HUES6 (cell line): ENCODE measurements at regions not wholly inside any gene's neighbourhood (a gene's known extent, or its start where the extent isn't known, plus 50 kb on each side); places are given as distances from the start of the nearest gene placed in this dataset.

Experiments used
- H3K27ac ChIP-seq: 2 replicates; pipeline ENCODE4 v1.7.0; 2013; ENCODE audit warnings: low read depth, mild to moderate bottlenecking, low read length, inconsistent platforms
- H3K27me3 ChIP-seq: 2 replicates; pipeline ENCODE4 v1.6.1; 2013; ENCODE audit warnings: low read length; ENCODE audit not compliant: control insufficient read depth, insufficient read depth
- H3K36me3 ChIP-seq: 2 replicates; pipeline ENCODE4 v1.6.1; 2013; ENCODE audit warnings: low read length; ENCODE audit not compliant: control insufficient read depth, insufficient read depth
- H3K4me1 ChIP-seq: 2 replicates; pipeline ENCODE4 v1.6.1; 2013; ENCODE audit warnings: low read length; ENCODE audit not compliant: control insufficient read depth, insufficient read depth
- H3K4me3 ChIP-seq: 2 replicates; pipeline ENCODE4 v1.5.1; 2013; ENCODE audit warnings: low read depth, low read length
- H3K9ac ChIP-seq: one replicate; pipeline ENCODE4 v1.6.1; 2013; ENCODE audit warnings: mild to moderate bottlenecking, low read length
- H3K9me3 ChIP-seq: 2 replicates; pipeline ENCODE4 v1.6.1; 2013; ENCODE audit warnings: low read depth, low read length; ENCODE audit not compliant: control insufficient read depth, insufficient read depth

- Histone ChIP-seq H3K27me3 (no peaks in the 10 kb centered on the region), H3K4me1 (no peaks in the 10 kb centered on the region), H3K27ac (no peak overlapping the region), H3K36me3 (no peaks in the 10 kb centered on the region), H3K4me3 (no peak overlapping the region), H3K9me3 (no peaks in the 10 kb centered on the region), H3K9ac (no peak overlapping the region)
These were observed 80.6 kb downstream of the CCDC185 start for GRCh38 chr1:223473601-223474344.

DNA sequence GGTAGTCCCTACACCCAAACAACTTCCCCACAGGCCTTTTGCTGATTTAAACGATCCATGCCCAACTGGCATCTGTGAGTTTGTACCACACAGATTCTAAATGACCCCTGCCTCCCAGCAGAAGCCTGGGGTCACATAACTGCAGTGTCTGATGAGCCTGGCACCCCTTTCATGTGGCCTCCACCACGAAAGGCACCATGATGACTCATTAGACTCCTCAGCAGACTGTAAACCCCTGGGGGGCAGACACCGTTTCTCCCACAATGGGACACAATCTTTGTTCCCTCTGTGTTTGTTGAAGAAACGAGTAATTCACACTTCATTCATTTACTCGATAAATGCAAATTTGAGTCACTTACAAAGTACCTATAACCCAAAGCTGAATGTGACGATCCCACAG, 81.6 kb downstream of the CCDC185 start:
- Histone ChIP-seq H3K36me3 (no peaks in the 10 kb centered on the region), H3K4me1 (peaks cover 7% of the 10 kb centered on the region), H3K27me3 (peaks cover 7% of the 10 kb centered on the region), H3K9ac (no peak overlapping the region), H3K9me3 (no peaks in the 10 kb centered on the region), H3K4me3 (no peak overlapping the region), H3K27ac (no peak overlapping the region)

DNA sequence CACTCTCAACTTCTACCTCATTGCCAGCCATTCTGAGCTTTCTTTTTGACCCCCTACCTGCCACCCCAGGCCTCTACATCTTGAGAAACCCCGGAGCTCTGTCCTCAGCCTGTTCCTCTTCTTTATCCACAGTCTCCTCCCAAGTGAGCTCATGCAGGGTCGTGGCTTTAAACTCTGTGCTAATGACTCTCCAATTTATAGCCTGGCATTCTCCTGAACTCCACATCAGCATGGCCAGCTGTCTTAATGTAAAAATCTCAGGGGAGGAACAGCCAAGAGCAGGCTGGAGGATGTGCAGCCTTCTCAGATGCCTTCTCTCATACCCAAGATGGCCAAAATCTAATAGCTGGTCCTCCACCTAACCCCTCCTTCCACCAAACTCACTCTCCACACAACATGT, 84.2 kb downstream of the CCDC185 start:
- peaks cover 17% of the 10 kb centered on the region for H3K27me3 ChIP-seq

GRCh38 chr1:223478606-223479005, 85.4 kb downstream of the CCDC185 start:
- Histone ChIP-seq H3K27ac (no peak overlapping the region), H3K4me3 (no peak overlapping the region), H3K9ac (no peak overlapping the region), H3K36me3 (no peaks in the 10 kb centered on the region), H3K9me3 (no peaks in the 10 kb centered on the region), H3K4me1 (peaks cover 11% of the 10 kb centered on the region), H3K27me3 (peaks cover 17% of the 10 kb centered on the region)

More for the DNA sequence above, 84.2 kb downstream of the CCDC185 start:
- H3K36me3 ChIP-seq = no peaks in the 10 kb centered on the region
- H3K4me1 ChIP-seq = peaks cover 11% of the 10 kb centered on the region
- no peak overlapping the region for H3K9ac ChIP-seq
- no peak overlapping the region for H3K27ac ChIP-seq
- no peaks in the 10 kb centered on the region for H3K9me3 ChIP-seq
- no peak overlapping the region for H3K4me3 ChIP-seq

GRCh38 chr1:223479261-223479660, 86.0 kb downstream of the CCDC185 start:
- Histone ChIP-seq H3K4me3 (peak overlapping the region; percentile 20; the same call in 1 of the 2 replicates), H3K27ac (no peak overlapping the region), H3K4me1 (peaks cover 11% of the 10 kb centered on the region), H3K9me3 (no peaks in the 10 kb centered on the region), H3K36me3 (no peaks in the 10 kb centered on the region), H3K9ac (no peak overlapping the region), H3K27me3 (peaks cover 17% of the 10 kb centered on the region)

DNA sequence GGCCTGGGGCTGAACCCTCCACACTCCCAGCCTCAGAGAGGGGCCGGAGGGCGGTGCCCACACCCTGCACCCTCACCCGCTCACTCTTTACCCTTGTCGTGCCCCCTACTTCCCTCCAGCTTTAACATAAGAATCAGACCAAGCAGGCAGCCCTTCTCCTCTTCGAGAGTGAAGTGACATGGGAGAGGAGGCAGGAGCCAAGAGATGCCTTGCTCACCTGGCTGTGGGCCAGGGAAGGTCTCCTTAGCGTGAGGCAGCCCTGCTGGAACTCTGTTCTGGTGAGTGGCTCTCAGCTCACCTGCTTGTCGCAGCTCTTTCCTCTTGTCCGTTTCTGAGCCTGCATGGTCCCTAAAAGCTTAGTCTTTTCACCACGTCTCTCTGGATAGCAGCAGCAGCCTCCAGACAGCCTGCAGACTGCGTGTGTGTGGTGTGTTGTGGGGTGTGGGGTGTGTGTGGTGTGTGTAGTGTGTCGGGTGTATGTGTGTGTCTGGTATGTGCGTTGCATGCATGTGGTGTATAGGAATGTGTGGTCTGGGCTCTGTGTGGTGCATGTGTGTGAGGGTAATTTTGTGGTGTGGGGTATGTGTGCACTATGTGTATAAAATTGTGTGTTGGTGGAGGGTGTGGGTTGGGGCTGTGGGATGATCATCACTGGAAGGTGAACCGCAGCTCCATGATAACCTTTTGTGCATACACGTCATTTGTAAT, 86.7 kb downstream of the CCDC185 start:
- Histone ChIP-seq H3K4me1 (peaks cover 11% of the 10 kb centered on the region), H3K27ac (no peak overlapping the region), H3K4me3 (peak overlapping the region; percentile 20; the same call in 1 of the 2 replicates), H3K9me3 (no peaks in the 10 kb centered on the region), H3K36me3 (no peaks in the 10 kb centered on the region), H3K9ac (no peak overlapping the region), H3K27me3 (peaks cover 17% of the 10 kb centered on the region)

DNA sequence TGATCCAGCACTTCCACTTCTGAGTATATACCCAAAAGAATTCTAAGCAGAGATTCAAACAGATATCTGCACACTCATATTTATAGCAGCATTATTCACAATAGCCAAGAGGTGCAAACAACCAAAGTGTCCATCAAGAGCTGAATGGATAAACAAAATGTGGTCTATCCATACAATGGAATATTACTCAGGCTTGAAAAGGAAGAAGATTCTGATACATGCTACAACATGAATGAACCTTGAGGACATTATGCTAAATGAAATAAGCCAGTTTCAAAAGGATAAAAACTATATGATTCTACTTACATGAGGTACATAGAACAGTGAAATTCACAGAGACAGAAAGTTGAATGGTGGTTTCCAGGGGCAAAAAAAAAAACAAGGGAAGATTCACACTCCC, 88.9 kb downstream of the CCDC185 start:
- Histone ChIP-seq H3K4me1 (peaks cover 12% of the 10 kb centered on the region), H3K9me3 (no peaks in the 10 kb centered on the region), H3K4me3 (no peak overlapping the region), H3K9ac (no peak overlapping the region), H3K36me3 (no peaks in the 10 kb centered on the region), H3K27ac (no peak overlapping the region), H3K27me3 (peaks cover 17% of the 10 kb centered on the region)

- H3K9me3 ChIP-seq = no peaks in the 10 kb centered on the region
- H3K4me1 ChIP-seq = peaks cover 17% of the 10 kb centered on the region
- no peak overlapping the region for H3K27ac ChIP-seq
- no peak overlapping the region for H3K9ac ChIP-seq
- H3K4me3 ChIP-seq = no peak overlapping the region
- H3K27me3 ChIP-seq = peaks cover 17% of the 10 kb centered on the region
- no peaks in the 10 kb centered on the region for H3K36me3 ChIP-seq
These were observed 89.6 kb downstream of the CCDC185 start for GRCh38 chr1:223482766-223483165.

GRCh38 chr1:223483511-223483910, 90.3 kb downstream of the CCDC185 start:
- Histone ChIP-seq H3K4me1 (peaks cover 19% of the 10 kb centered on the region), H3K4me3 (no peak overlapping the region), H3K36me3 (no peaks in the 10 kb centered on the region), H3K27ac (no peak overlapping the region), H3K9ac (no peak overlapping the region), H3K9me3 (no peaks in the 10 kb centered on the region), H3K27me3 (peaks cover 17% of the 10 kb centered on the region)

GRCh38 chr1:223486366-223486765, 93.2 kb downstream of the CCDC185 start:
- Histone ChIP-seq H3K9ac (no peak overlapping the region), H3K4me1 (peaks cover 9% of the 10 kb centered on the region; the same call in 1 of the 2 replicates)

More at GRCh38 chr1:223486366-223486765, 93.2 kb downstream of the CCDC185 start:
- no peak overlapping the region for H3K27ac ChIP-seq
- H3K9me3 ChIP-seq = no peaks in the 10 kb centered on the region
- H3K4me3 ChIP-seq = no peak overlapping the region
- no peaks in the 10 kb centered on the region for H3K27me3 ChIP-seq
- H3K36me3 ChIP-seq = no peaks in the 10 kb centered on the region
